ENCODE measurements at regions not wholly inside any gene's neighbourhood (a gene's known extent, or its start where the extent isn't known, plus 50 kb on each side); places are given as distances from the start of the nearest gene placed in this dataset.
A peak's percentile ranks its signal among the peaks of the same experiment; 100 is the strongest.

DNA sequence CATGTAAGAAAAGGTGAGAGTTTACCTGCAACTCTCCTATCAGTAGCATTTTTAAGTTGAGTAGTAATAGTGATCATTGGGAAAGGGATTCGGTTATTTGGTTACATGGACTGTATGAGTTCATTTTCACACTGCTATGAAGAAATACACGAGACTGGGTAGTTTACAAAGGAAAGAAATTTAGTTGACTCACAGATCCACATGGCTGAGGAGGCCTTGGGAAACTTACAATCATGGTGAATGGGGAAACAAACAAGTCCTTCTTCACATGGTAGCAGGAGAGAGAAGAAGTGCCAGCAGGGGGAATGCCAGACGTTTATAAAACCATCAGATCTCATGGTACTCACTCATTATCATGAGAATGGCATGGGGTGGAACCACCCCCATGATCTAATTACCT lies 59.3 kb upstream of the FBXO28 start:
- Mint-ChIP-seq H3K4me1 (peaks cover 2% of the 10 kb centered on the region), H3K4me3 (no peak overlapping the region), H3K36me3 (no peaks in the 10 kb centered on the region), H3K27ac (no peak overlapping the region), H3K27me3 (ENCODE audit: low read depth in 3 of 3) (peaks cover 0 to 5% (median 4%) of the 10 kb centered on the region in 3 donors), H3K9me3 (peaks cover 0 to 8% (median 4%) of the 10 kb centered on the region in 7 donors)
- no peak overlapping the region for H3K9ac ChIP-seq (ENCODE audit: insufficient read depth, low read length, poor library complexity, severe bottlenecking)
- H3K27ac ChIP-seq (ENCODE audit: low read depth in 1 of 2, low read length in 2 of 2) = no peak overlapping the region
- no peak overlapping the region for H3K4me2 ChIP-seq (replicated peaks; ENCODE audit: extremely low read depth, low read length, poor library complexity, severe bottlenecking)
- TF ChIP-seq CTCF (IDR thresholded peaks at IDR 0.05) = no peak
- peak in 1 of 3 donors; percentile 21 for DNase-seq
- no peaks in the 10 kb centered on the region for H3K79me2 ChIP-seq (ENCODE audit: insufficient read depth, low read length)
- no peaks in the 10 kb centered on the region for H3K4me1 ChIP-seq (ENCODE audit: control insufficient read depth in 1 of 2, insufficient read depth in 2 of 2, low read length in 2 of 2)
- intact Hi-C loops (cut with micrococcal nuclease) = no loop called here
- H4K20me1 ChIP-seq (ENCODE audit: insufficient read depth, low read length) = no peaks in the 10 kb centered on the region
- WGBS (ENCODE audit: insufficient coverage) = 83% methylated on average over 1 of the region's 3 CpGs
- H3K36me3 ChIP-seq (replicated peaks in 1 of 2; ENCODE audit: control insufficient read depth in 1 of 2, insufficient read depth in 2 of 2, low read length in 2 of 2) = no peaks in the 10 kb centered on the region
- no peak overlapping the region for H2AFZ ChIP-seq (ENCODE audit: insufficient read depth, low read depth, low read length, poor library complexity, severe bottlenecking)
- H3K27me3 ChIP-seq (ENCODE audit: control insufficient read depth in 2 of 2, insufficient read depth in 2 of 2, low read length in 2 of 2) = no peaks in the 10 kb centered on the region
- no peak overlapping the region for H3K4me3 ChIP-seq (replicated peaks in 1 of 3; ENCODE audit: low read depth in 2 of 3, low read length in 3 of 3)
- no peaks in the 10 kb centered on the region for H3K9me3 ChIP-seq (replicated peaks in 1 of 2; ENCODE audit: control insufficient read depth in 1 of 2, insufficient read depth in 1 of 2, low read length in 2 of 2)

DNA sequence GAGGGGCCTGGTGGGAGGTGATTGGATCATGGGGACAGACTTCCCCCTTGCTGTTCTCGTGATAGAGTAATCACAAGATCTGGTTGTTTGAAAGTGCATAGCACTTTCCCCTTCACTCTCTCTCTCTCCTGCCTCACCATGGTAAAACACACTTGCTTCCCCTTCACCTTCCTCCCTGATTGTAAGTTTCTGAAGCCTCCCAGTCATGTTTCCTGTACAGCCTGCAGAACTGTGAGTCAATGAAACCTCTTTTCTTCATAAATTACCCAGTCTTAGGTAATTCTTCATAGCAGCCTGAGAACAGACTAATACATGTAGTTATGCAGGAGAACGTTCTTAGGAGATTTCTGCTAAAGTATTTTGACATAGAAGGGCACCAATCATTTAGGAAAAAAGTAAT lies 59.9 kb upstream of the FBXO28 start:
- WGBS (ENCODE audit: insufficient coverage) = no CpG with 5 or more reads among the region's 2 CpGs
- Mint-ChIP-seq H3K36me3 (no peaks in the 10 kb centered on the region), H3K4me3 (no peak overlapping the region), H3K4me1 (peaks cover 2% of the 10 kb centered on the region), H3K9me3 (peaks cover 0 to 8% (median 4%) of the 10 kb centered on the region in 7 donors), H3K27me3 (ENCODE audit: low read depth in 3 of 3) (peaks cover 0 to 5% (median 4%) of the 10 kb centered on the region in 3 donors), H3K27ac (peak overlapping the region in 1 of 7 donors; percentile 60)
- H3K4me1 ChIP-seq (ENCODE audit: control insufficient read depth in 1 of 2, insufficient read depth in 2 of 2, low read length in 2 of 2) = no peaks in the 10 kb centered on the region
- peak in 1 of 3 donors; percentile 14 for DNase-seq
- H3K36me3 ChIP-seq (replicated peaks in 1 of 2; ENCODE audit: control insufficient read depth in 1 of 2, insufficient read depth in 2 of 2, low read length in 2 of 2) = no peaks in the 10 kb centered on the region
- H2AFZ ChIP-seq (ENCODE audit: insufficient read depth, low read depth, low read length, poor library complexity, severe bottlenecking) = no peak overlapping the region
- no peak overlapping the region for H3K9ac ChIP-seq (ENCODE audit: insufficient read depth, low read length, poor library complexity, severe bottlenecking)
- no peak overlapping the region for H3K4me3 ChIP-seq (replicated peaks in 1 of 3; ENCODE audit: low read depth in 2 of 3, low read length in 3 of 3)
- no peak overlapping the region for H3K27ac ChIP-seq (ENCODE audit: low read depth in 1 of 2, low read length in 2 of 2)
- intact Hi-C loops (cut with micrococcal nuclease) = no loop called here
- TF ChIP-seq CTCF (IDR thresholded peaks at IDR 0.05) = no peak
- H4K20me1 ChIP-seq (ENCODE audit: insufficient read depth, low read length) = no peaks in the 10 kb centered on the region
- no peak overlapping the region for H3K4me2 ChIP-seq (replicated peaks; ENCODE audit: extremely low read depth, low read length, poor library complexity, severe bottlenecking)
- H3K79me2 ChIP-seq (ENCODE audit: insufficient read depth, low read length) = no peaks in the 10 kb centered on the region
- no peaks in the 10 kb centered on the region for H3K9me3 ChIP-seq (replicated peaks in 1 of 2; ENCODE audit: control insufficient read depth in 1 of 2, insufficient read depth in 1 of 2, low read length in 2 of 2)
- no peaks in the 10 kb centered on the region for H3K27me3 ChIP-seq (ENCODE audit: control insufficient read depth in 2 of 2, insufficient read depth in 2 of 2, low read length in 2 of 2)

Measured in CD14-positive monocyte (primary cell).